ENCODE measurements at regions not wholly inside any gene's neighbourhood (a gene's known extent, or its start where the extent isn't known, plus 50 kb on each side); places are given as distances from the start of the nearest gene placed in this dataset.

- TF ChIP-seq EZH2phosphoT487 (IDR thresholded peaks at IDR 0.05; ENCODE audit: borderline replicate concordance, low read depth, low read length) = no peak
- TF ChIP-seq CTCF (conservative IDR thresholded peaks at IDR 0.05; ENCODE audit: low read length) = no peak
- Histone ChIP-seq H2AFZ (ENCODE audit: low read length) (no peak overlapping the region), H3K79me2 (ENCODE audit: insufficient read depth, low read depth, low read length) (no peaks in the 10 kb centered on the region), H3K27ac (ENCODE audit: low read depth, low read length, poor library complexity, severe bottlenecking) (no peak overlapping the region), H3K4me2 (ENCODE audit: low read length) (no peak overlapping the region), H3K4me3 (ENCODE audit: low read depth, low read length, poor library complexity, severe bottlenecking) (no peak overlapping the region), H3K36me3 (ENCODE audit: insufficient read depth, low read length) (no peaks in the 10 kb centered on the region), H3K9me3 (ENCODE audit: low read length) (no peaks in the 10 kb centered on the region), H4K20me1 (ENCODE audit: insufficient read depth, low read length) (no peaks in the 10 kb centered on the region), H3K9me2 (ENCODE audit: insufficient read depth, low read length) (no peaks in the 10 kb centered on the region), H3K4me1 (ENCODE audit: insufficient read depth, low read length, poor library complexity, severe bottlenecking) (no peaks in the 10 kb centered on the region)
- no peak for DNase-seq (ENCODE audit: low spot score)
- ChIA-PET POLR2A (no interaction called here), CTCF (ENCODE audit: unreplicated experiment) (no interaction called here)
- BruUV-seq (replicated peaks) = no TSS peak
- intact Hi-C loops (cut with micrococcal nuclease; ENCODE audit: unreplicated experiment) = no loop called here
Observed at GRCh38 chr1:188425687-188426086, 1596.9 kb downstream of the PLA2G4A start.

GRCh38 chr1:188426561-188426960 lies 1597.8 kb downstream of the PLA2G4A start:
- Histone ChIP-seq H3K4me3 (ENCODE audit: low read depth, low read length, poor library complexity, severe bottlenecking) (no peak overlapping the region), H3K9me2 (ENCODE audit: insufficient read depth, low read length) (no peaks in the 10 kb centered on the region), H3K4me1 (ENCODE audit: insufficient read depth, low read length, poor library complexity, severe bottlenecking) (no peaks in the 10 kb centered on the region), H3K27ac (ENCODE audit: low read depth, low read length, poor library complexity, severe bottlenecking) (no peak overlapping the region), H2AFZ (ENCODE audit: low read length) (no peak overlapping the region), H3K36me3 (ENCODE audit: insufficient read depth, low read length) (no peaks in the 10 kb centered on the region), H3K79me2 (ENCODE audit: insufficient read depth, low read depth, low read length) (no peaks in the 10 kb centered on the region), H3K9me3 (ENCODE audit: low read length) (no peaks in the 10 kb centered on the region), H3K4me2 (ENCODE audit: low read length) (no peak overlapping the region), H4K20me1 (ENCODE audit: insufficient read depth, low read length) (no peaks in the 10 kb centered on the region)
- TF ChIP-seq EZH2phosphoT487 (IDR thresholded peaks at IDR 0.05; ENCODE audit: borderline replicate concordance, low read depth, low read length) = no peak
- no peak for TF ChIP-seq CTCF (conservative IDR thresholded peaks at IDR 0.05; ENCODE audit: low read length)
- ChIA-PET CTCF (ENCODE audit: unreplicated experiment) (no interaction called here), POLR2A (interaction anchor here (0.6 kb wide), 1 partner anchor 7 kb away, joined by 3 read pairs; no protein-coding TSS in a partner anchor)
- no TSS peak for BruUV-seq (replicated peaks)
- intact Hi-C loops (cut with micrococcal nuclease; ENCODE audit: unreplicated experiment) = no loop called here
- no peak for DNase-seq (ENCODE audit: low spot score)

GRCh38 chr1:188427642-188428041 lies 1598.9 kb downstream of the PLA2G4A start:
- intact Hi-C loops (cut with micrococcal nuclease; ENCODE audit: unreplicated experiment) = no loop called here

More at GRCh38 chr1:188427642-188428041, 1598.9 kb downstream of the PLA2G4A start:
- H3K36me3 ChIP-seq (ENCODE audit: insufficient read depth, low read length) = no peaks in the 10 kb centered on the region
- no peak overlapping the region for H3K4me3 ChIP-seq (ENCODE audit: low read depth, low read length, poor library complexity, severe bottlenecking)
- no peak overlapping the region for H3K27ac ChIP-seq (ENCODE audit: low read depth, low read length, poor library complexity, severe bottlenecking)
- H2AFZ ChIP-seq (ENCODE audit: low read length) = no peak overlapping the region
- DNase-seq (ENCODE audit: low spot score) = no peak
- CTCF ChIA-PET (ENCODE audit: unreplicated experiment) = no interaction called here
- POLR2A ChIA-PET = no interaction called here
- no peaks in the 10 kb centered on the region for H3K9me2 ChIP-seq (ENCODE audit: insufficient read depth, low read length)
- H4K20me1 ChIP-seq (ENCODE audit: insufficient read depth, low read length) = no peaks in the 10 kb centered on the region
- BruUV-seq (replicated peaks) = no TSS peak
- no peaks in the 10 kb centered on the region for H3K79me2 ChIP-seq (ENCODE audit: insufficient read depth, low read depth, low read length)
- no peaks in the 10 kb centered on the region for H3K4me1 ChIP-seq (ENCODE audit: insufficient read depth, low read length, poor library complexity, severe bottlenecking)
- H3K9me3 ChIP-seq (ENCODE audit: low read length) = no peaks in the 10 kb centered on the region
- H3K4me2 ChIP-seq (ENCODE audit: low read length) = no peak overlapping the region
- TF ChIP-seq EZH2phosphoT487 (IDR thresholded peaks at IDR 0.05; ENCODE audit: borderline replicate concordance, low read depth, low read length) (no peak), CTCF (conservative IDR thresholded peaks at IDR 0.05; ENCODE audit: low read length) (no peak)

Measured in OCI-LY7 (cell line).